PC-3 (cell line): ENCODE measurements at regions not wholly inside any gene's neighbourhood (a gene's known extent, or its start where the extent isn't known, plus 50 kb on each side); places are given as distances from the start of the nearest gene placed in this dataset.

Experiments used
- ATAC-seq: fragments of 200-7000 bp; cut with Tn5 transposase; 2 replicates; pipeline ENCODE4 v1.9.1; 2020; ENCODE audit warnings: mild to moderate bottlenecking, moderate library complexity
- BruUV-seq: library from RNA; stranded (reverse); fragments of 400-500 nt; replicated peaks from 2 replicates; lab custom pipeline; 2021; lab: Mats Ljungman, UMichigan
- CTCF ChIA-PET: fragments of 300-600 bp; sonication (Branson Sonifier 250); formaldehyde crosslinking; loops from one replicate; lab custom pipeline; 2022; ENCODE audit warnings: antibody characterized with exemption; lab: Charles Lee
- POLR2A ChIA-PET: fragments of 300-600 bp; sonication (Branson Sonifier 250); formaldehyde crosslinking; loops from one replicate; lab custom pipeline; 2022; ENCODE audit warnings: antibody characterized with exemption; ENCODE audit not compliant: unreplicated experiment; lab: Charles Lee
- DNase-seq: peaks from one replicate; pipeline ENCODE4 v3.0.0-alpha.2; 2015
- H2AFZ ChIP-seq: fragments of 300-600 bp; sonication (generic); 2 replicates; pipeline ENCODE4 v1.6.0; 2016; ENCODE audit warnings: antibody characterized with exemption, low read length
- H3F3A ChIP-seq: fragments of 300-600 bp; sonication (generic); one replicate; pipeline ENCODE4 v1.6.0; 2017; ENCODE audit warnings: antibody characterized with exemption, low read length, control low read depth, mild to moderate bottlenecking; ENCODE audit not compliant: unreplicated experiment
- H3K27ac ChIP-seq: fragments of 300-600 bp; sonication (generic); 2 replicates; pipeline ENCODE4 v1.5.1; 2016; ENCODE audit warnings: mild to moderate bottlenecking, low read length
- H3K27me3 ChIP-seq: fragments of 300-600 bp; sonication (generic); 2 replicates; pipeline ENCODE4 v1.6.1; 2016; ENCODE audit warnings: low read length, mixed read lengths
- H3K36me3 ChIP-seq: fragments of 300-600 bp; sonication (generic); 2 replicates; pipeline ENCODE4 v1.6.1; 2016; ENCODE audit warnings: low read depth, mixed run types, low read length, mixed read lengths
- H3K4me1 ChIP-seq: fragments of 300-600 bp; sonication (generic); 2 replicates; pipeline ENCODE4 v1.5.1; 2016; ENCODE audit warnings: low read length; ENCODE audit not compliant: insufficient read depth
- H3K4me2 ChIP-seq: fragments of 300-600 bp; sonication (generic); 2 replicates; pipeline ENCODE4 v1.6.0; 2016; ENCODE audit warnings: low read length
- H3K4me3 ChIP-seq: fragments of 300-600 bp; sonication (generic); 2 replicates; pipeline ENCODE4 v1.5.1; 2016; ENCODE audit warnings: mild to moderate bottlenecking, low read length, mixed read lengths
- H3K79me2 ChIP-seq: fragments of 300-600 bp; sonication (generic); 2 replicates; pipeline ENCODE4 v1.6.1; 2017; ENCODE audit warnings: low read length, mixed read lengths
- H3K9ac ChIP-seq: fragments of 300-600 bp; sonication (generic); 2 replicates; pipeline ENCODE4 v1.6.0; 2016; ENCODE audit warnings: mild to moderate bottlenecking, low read length
- H3K9me2 ChIP-seq: fragments of 300-600 bp; sonication (generic); replicated peaks from 2 replicates; pipeline ENCODE4 v1.6.1; 2016; ENCODE audit warnings: mixed run types, low read length, mixed read lengths
- H3K9me3 ChIP-seq: fragments of 300-600 bp; sonication (generic); 2 replicates; pipeline ENCODE4 v1.6.1; 2016; ENCODE audit warnings: low read length, mixed read lengths
- H4K20me1 ChIP-seq: fragments of 300-600 bp; sonication (generic); 2 replicates; pipeline ENCODE4 v1.6.1; 2016; ENCODE audit warnings: low read length, mixed read lengths
- EZH2 ChIP-seq: fragments of 300-600 bp; sonication (generic); IDR thresholded peaks from one replicate; pipeline ENCODE4 v1.6.1; 2017; ENCODE audit warnings: antibody characterized with exemption, mild to moderate bottlenecking, low read length; ENCODE audit not compliant: unreplicated experiment
- EZH2phosphoT487 ChIP-seq: fragments of 300-600 bp; sonication (generic); IDR thresholded peaks from 2 replicates; pipeline ENCODE4 v1.6.1; 2018; ENCODE audit warnings: mild to moderate bottlenecking, antibody characterized with exemption, low read length, borderline replicate concordance
- intact Hi-C: fragments of 100-400 bp; cut with micrococcal nuclease; formaldehyde crosslinking; loops from 2 replicates; pipeline ENCODE4 v1.9.0; 2023
- TF ChIP-seq, protein P1 (sequence below): fragments of 300-600 bp; sonication (generic); conservative IDR thresholded peaks from 2 replicates; pipeline ENCODE4 v1.5.1; 2017; ENCODE audit warnings: antibody characterized with exemption, low read depth, mild to moderate bottlenecking, low read length

DNA sequence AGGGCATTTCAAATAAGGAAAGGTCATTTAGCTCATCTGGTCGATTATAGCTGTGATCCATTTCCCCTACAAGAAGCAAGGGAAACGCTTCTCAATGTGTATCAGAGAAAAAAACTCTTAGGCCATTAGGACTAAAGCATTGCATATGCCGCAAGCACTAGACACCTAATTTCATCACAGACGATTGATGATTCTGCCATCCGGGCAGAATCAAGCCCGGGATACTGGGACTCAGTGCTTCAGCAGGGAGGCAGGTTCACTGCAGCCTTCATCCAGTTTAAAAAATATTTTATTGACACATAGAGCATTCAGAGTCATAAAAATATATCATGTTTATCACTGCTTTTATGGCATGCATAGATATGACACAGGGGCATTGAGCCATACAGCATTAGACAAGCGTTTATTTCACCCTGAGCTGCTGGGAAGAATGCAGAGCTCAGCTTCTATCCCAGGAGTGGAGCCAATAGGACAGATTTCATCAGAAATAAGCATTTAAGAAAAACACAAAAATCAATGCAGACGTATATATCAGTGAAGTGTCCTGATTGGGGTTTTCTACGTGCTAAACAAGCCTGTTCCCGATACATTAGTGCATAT lies 806.9 kb downstream of the GALC start:
- CTCF ChIA-PET, result no interaction called here

DNA sequence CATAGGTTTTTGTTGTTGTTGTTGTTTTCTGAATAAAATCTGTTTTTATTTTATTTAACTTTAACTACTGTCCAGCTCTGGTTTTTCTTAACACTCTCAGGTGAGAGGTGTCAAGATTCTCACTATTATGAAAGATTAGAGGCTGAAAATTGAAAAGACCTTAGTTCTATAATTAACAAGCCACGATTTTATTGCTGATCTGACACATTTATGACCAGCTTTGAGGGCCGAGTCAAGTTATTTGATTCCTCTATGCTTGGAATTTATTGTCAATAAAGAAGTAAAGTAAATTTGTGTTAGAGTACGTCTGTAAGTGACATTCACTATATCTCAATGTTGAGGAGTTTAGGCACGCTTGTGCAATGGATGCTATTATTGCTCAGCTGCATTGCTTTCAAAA lies 808.8 kb downstream of the GALC start:
- Histone ChIP-seq H3K4me2 (no peak overlapping the region), H3K79me2 (no peaks in the 10 kb centered on the region), H3K4me3 (no peak overlapping the region), H3K27me3 (no peaks in the 10 kb centered on the region), H3K9me2 (no peaks in the 10 kb centered on the region), H3K36me3 (no peaks in the 10 kb centered on the region), H3K4me1 (no peaks in the 10 kb centered on the region), H3K9ac (no peak overlapping the region), H3F3A (no peaks in the 10 kb centered on the region), H4K20me1 (no peaks in the 10 kb centered on the region), H3K9me3 (peaks cover 5% of the 10 kb centered on the region; the same call in 1 of the 2 replicates), H2AFZ (no peak overlapping the region), H3K27ac (no peak overlapping the region)
- DNase-seq (no peak), ATAC-seq (no peak)
- BruUV-seq, result no TSS peak
- intact Hi-C loops, result no loop called here
- POLR2A ChIA-PET, result no interaction called here
- CTCF ChIA-PET, result no interaction called here
- TF ChIP-seq EZH2phosphoT487, result no peak
- TF ChIP-seq, protein P1, sequence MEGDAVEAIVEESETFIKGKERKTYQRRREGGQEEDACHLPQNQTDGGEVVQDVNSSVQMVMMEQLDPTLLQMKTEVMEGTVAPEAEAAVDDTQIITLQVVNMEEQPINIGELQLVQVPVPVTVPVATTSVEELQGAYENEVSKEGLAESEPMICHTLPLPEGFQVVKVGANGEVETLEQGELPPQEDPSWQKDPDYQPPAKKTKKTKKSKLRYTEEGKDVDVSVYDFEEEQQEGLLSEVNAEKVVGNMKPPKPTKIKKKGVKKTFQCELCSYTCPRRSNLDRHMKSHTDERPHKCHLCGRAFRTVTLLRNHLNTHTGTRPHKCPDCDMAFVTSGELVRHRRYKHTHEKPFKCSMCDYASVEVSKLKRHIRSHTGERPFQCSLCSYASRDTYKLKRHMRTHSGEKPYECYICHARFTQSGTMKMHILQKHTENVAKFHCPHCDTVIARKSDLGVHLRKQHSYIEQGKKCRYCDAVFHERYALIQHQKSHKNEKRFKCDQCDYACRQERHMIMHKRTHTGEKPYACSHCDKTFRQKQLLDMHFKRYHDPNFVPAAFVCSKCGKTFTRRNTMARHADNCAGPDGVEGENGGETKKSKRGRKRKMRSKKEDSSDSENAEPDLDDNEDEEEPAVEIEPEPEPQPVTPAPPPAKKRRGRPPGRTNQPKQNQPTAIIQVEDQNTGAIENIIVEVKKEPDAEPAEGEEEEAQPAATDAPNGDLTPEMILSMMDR, result no peak
- TF ChIP-seq EZH2, result no peak

More for the DNA sequence above, 806.9 kb downstream of the GALC start:
- H3K36me3 ChIP-seq, result no peaks in the 10 kb centered on the region
- no TSS peak for BruUV-seq
- no peaks in the 10 kb centered on the region for H3K9me2 ChIP-seq
- H3K4me3 ChIP-seq, result no peak overlapping the region
- no peaks in the 10 kb centered on the region for H3K79me2 ChIP-seq
- no peaks in the 10 kb centered on the region for H3K4me1 ChIP-seq
- no peak overlapping the region for H3K4me2 ChIP-seq
- no peaks in the 10 kb centered on the region for H3F3A ChIP-seq
- DNase-seq (no peak), ATAC-seq (no peak)
- no peak overlapping the region for H3K27ac ChIP-seq
- H3K9me3 ChIP-seq, result peaks cover 5% of the 10 kb centered on the region; the same call in 1 of the 2 replicates
- H2AFZ ChIP-seq, result no peak overlapping the region
- TF ChIP-seq EZH2phosphoT487, result no peak
- intact Hi-C loops, result no loop called here
- H3K27me3 ChIP-seq, result no peaks in the 10 kb centered on the region
- H4K20me1 ChIP-seq, result no peaks in the 10 kb centered on the region
- POLR2A ChIA-PET, result no interaction called here
- no peak overlapping the region for H3K9ac ChIP-seq

DNA sequence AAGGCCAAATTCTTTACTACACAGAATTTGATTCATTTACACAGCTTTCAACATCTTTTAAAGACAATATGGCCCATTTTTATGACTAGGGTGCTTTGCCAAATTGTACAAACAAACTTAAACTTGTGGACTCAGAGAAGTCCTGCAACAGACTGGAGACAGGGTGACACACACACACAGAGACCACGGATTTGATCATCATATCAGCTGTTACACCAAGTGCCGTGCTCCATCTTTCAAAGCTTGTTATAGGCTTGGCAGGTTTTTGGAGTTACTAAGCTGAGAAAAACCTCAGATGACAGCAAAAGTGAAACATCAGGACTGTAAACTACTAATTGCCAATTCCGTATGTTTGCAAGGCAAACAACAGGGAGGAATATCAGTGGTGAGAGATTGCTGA lies 811.7 kb downstream of the GALC start:
- ATAC-seq (no peak), DNase-seq (no peak)
- H3F3A ChIP-seq, result no peaks in the 10 kb centered on the region
- H4K20me1 ChIP-seq, result no peaks in the 10 kb centered on the region
- H3K4me3 ChIP-seq, result no peak overlapping the region
- CTCF ChIA-PET, result no interaction called here
- H3K36me3 ChIP-seq, result no peaks in the 10 kb centered on the region
- BruUV-seq, result no TSS peak
- peaks cover 11% of the 10 kb centered on the region; the same call in 1 of the 2 replicates for H3K9me3 ChIP-seq
- H3K4me2 ChIP-seq, result no peak overlapping the region
- no peaks in the 10 kb centered on the region for H3K27me3 ChIP-seq
- no peak overlapping the region for H3K9ac ChIP-seq
- no peaks in the 10 kb centered on the region for H3K79me2 ChIP-seq
- no peak overlapping the region for H2AFZ ChIP-seq
- H3K27ac ChIP-seq, result no peak overlapping the region
- POLR2A ChIA-PET, result no interaction called here
- H3K9me2 ChIP-seq, result no peaks in the 10 kb centered on the region
- no peaks in the 10 kb centered on the region for H3K4me1 ChIP-seq
- intact Hi-C loops, result no loop called here
- no peak for TF ChIP-seq EZH2phosphoT487
- no peak for TF ChIP-seq EZH2
- TF ChIP-seq, protein P1, result no peak
